ENCODE measurements at regions not wholly inside any gene's neighbourhood (a gene's known extent, or its start where the extent isn't known, plus 50 kb on each side); places are given as distances from the start of the nearest gene placed in this dataset.

DNA sequence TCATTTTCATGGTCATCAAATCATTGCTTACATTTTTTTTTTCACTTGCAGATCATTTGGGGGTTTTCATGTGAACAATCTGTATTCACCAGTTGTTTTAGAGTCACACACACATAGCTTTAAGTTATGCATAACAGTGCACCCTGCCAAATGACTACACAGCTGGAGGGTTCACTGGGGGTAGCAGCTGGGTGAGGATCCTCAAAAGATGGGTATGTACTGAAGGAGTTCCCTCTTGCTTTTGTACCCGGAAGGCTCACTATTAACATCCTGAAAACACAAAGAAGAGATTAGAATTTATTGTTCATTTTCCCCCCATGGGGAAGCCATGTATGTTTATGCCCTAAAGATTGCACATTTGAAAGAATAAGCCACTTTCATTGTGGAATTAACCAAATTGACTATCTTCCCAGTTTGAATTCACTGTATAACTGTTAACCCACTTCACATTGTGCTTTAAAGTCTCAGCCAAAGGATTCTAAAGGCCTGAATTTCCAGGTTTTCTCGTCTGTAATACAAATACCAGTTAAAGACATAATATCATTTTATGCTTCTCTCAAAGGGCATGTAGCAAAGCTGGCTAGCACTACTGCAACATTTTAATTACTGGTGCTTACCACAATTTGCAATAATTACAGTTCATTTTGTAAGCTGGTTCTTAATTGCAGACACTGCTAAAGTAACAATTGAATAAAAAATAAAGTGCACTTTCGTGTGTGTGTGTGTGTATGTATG lies 466.4 kb upstream of the MEF2C start:
- Histone ChIP-seq H3K4me3 (no peak overlapping the region), H3K27ac (no peak overlapping the region)
- no peak for DNase-seq (ENCODE audit: low spot score)
- TF ChIP-seq CTCF (IDR thresholded peaks at IDR 0.05) = no peak

DNA sequence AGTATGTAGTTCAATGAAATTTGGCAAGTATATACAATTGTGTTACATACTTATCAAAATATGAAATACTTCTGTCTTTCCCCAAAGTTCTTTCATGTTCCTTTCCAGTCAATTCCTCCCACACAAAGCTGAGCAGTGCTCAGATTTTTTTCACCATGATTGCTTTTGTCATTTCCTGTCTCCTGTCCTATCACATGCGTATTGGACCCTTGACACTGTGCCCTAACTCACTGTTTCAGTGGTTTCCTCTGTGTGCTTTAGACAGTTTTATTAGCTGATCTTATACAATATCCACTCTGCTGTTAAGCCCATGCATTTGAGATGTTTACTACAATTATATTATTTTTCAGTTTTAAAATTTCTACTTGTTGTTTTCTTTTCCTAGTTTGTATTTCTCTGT lies 463.6 kb upstream of the MEF2C start:
- no peak for DNase-seq (ENCODE audit: low spot score)
- no peak for TF ChIP-seq CTCF (IDR thresholded peaks at IDR 0.05)
- Histone ChIP-seq H3K27ac (no peak overlapping the region), H3K4me3 (no peak overlapping the region)

DNA sequence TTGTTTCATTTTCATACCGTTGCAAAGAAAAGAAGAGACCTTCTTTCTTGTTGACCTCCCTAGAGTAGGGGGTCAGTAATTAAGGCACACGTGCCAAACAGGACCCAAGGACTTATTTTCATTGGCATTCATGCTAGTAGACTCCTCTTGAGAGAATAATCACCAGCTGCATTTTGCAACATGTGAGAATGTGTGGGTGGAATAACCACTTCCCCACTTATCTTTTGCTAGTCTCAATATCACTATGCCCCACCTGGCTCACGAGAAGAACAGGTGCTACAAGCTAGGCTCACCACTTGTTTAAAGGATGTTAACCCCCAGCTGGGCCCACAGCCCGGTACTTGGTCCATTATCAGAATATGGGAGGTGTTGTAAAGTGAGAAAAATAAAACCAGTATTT lies 460.7 kb upstream of the MEF2C start:
- no peak overlapping the region for H3K4me3 ChIP-seq
- no peak for TF ChIP-seq CTCF (IDR thresholded peaks at IDR 0.05)
- no peak overlapping the region for H3K27ac ChIP-seq
- DNase-seq (ENCODE audit: low spot score) = no peak

GRCh38 chr5:89342106-89342876 lies 459.3 kb upstream of the MEF2C start:
- no peak overlapping the region for H3K27ac ChIP-seq
- H3K4me3 ChIP-seq = no peak overlapping the region
- no peak for DNase-seq (ENCODE audit: low spot score)
- no peak for TF ChIP-seq CTCF (IDR thresholded peaks at IDR 0.05)

GRCh38 chr5:89338935-89339334 lies 456.0 kb upstream of the MEF2C start:
- no peak overlapping the region for H3K27ac ChIP-seq
- no peak for TF ChIP-seq CTCF (IDR thresholded peaks at IDR 0.05)
- no peak overlapping the region for H3K4me3 ChIP-seq
- DNase-seq (ENCODE audit: low spot score) = no peak

DNA sequence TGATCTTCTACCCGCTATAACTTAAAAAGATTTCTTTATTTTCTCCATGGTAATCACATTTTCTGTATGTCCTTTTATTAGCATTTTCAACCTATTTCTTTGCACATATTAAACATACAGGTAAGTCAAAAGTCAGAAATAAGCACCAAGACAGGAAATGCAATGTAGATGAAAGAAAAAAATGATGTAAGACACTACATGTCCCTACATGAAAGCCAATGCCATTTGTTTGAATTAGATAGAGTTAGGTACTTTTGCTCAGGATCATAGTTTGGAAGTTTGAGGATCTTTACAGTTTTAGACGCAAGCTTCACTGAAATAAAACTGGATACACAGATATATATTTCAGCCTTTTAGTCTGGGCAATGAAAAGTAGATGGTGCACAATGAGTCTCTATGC lies 453.1 kb upstream of the MEF2C start:
- H3K4me3 ChIP-seq = no peak overlapping the region
- no peak for DNase-seq (ENCODE audit: low spot score)
- H3K27ac ChIP-seq = no peak overlapping the region
- no peak for TF ChIP-seq CTCF (IDR thresholded peaks at IDR 0.05)

DNA sequence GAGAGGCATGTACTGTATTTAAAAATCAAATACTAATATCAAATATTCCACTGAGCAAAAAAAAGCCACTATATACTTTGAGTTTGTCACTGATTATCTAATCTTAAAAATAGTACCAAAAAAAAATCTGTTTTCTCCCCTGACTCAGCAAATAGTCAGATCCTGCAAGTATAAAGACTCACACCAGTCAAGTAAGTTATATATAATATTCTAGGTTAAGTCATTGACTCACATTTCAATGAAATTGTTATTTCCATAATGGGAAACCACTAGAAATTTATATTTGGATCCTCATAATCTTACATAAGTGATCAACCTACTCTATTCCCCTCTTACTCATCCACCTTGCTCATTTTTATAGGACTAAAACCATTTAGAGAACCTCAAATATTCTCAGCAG lies 447.2 kb upstream of the MEF2C start:
- DNase-seq (ENCODE audit: low spot score) = no peak
- TF ChIP-seq CTCF (IDR thresholded peaks at IDR 0.05) = no peak

More for the DNA sequence above, 447.2 kb upstream of the MEF2C start:
- Histone ChIP-seq H3K27ac (no peak overlapping the region), H3K4me3 (no peak overlapping the region)
